HEK293T (cell line): ENCODE measurements at regions not wholly inside any gene's neighbourhood (a gene's known extent, or its start where the extent isn't known, plus 50 kb on each side); places are given as distances from the start of the nearest gene placed in this dataset.

Experiments
- ARNT ChIP-seq: fragments of 450-650 bp; IDR thresholded peaks from 2 replicates; pipeline ENCODE4 v1.6.1; 2017; ENCODE audit warnings: mild to moderate bottlenecking
- BHLHE40 ChIP-seq: fragments of 450-650 bp; IDR thresholded peaks from 2 replicates; pipeline ENCODE4 v1.6.1; 2016; ENCODE audit warnings: mild to moderate bottlenecking, moderate library complexity, borderline replicate concordance
- ELF4 ChIP-seq: fragments of 450-650 bp; IDR thresholded peaks from 2 replicates; pipeline ENCODE4 v1.6.1; 2017; ENCODE audit warnings: antibody characterized with exemption
- FOXA1 ChIP-seq: fragments of 450-650 bp; IDR thresholded peaks from 2 replicates; pipeline ENCODE4 v1.6.1; 2016; ENCODE audit warnings: mild to moderate bottlenecking
- FOXM1 ChIP-seq: fragments of 450-650 bp; IDR thresholded peaks from 2 replicates; pipeline ENCODE4 v1.6.1; 2017; ENCODE audit warnings: mild to moderate bottlenecking, borderline replicate concordance
- L3MBTL2 ChIP-seq: fragments of 450-650 bp; conservative IDR thresholded peaks from 2 replicates; pipeline ENCODE4 v1.6.1; 2016; ENCODE audit warnings: mild to moderate bottlenecking
- NFRKB ChIP-seq: fragments of 450-650 bp; IDR thresholded peaks from 2 replicates; pipeline ENCODE4 v1.6.1; 2016; ENCODE audit warnings: mild to moderate bottlenecking, moderate library complexity
- SP1 ChIP-seq: fragments of 450-650 bp; IDR thresholded peaks from 2 replicates; pipeline ENCODE4 v1.6.1; 2017
- SUZ12 ChIP-seq: fragments of 450-650 bp; IDR thresholded peaks from 2 replicates; pipeline ENCODE4 v1.6.1; 2016; ENCODE audit warnings: mild to moderate bottlenecking
- ZNF384 ChIP-seq: fragments of 450-650 bp; IDR thresholded peaks from 2 replicates; pipeline ENCODE4 v1.6.1; 2016

- TF ChIP-seq L3MBTL2 (no peak), ZNF384 (no peak), NFRKB (no peak), BHLHE40 (no peak), ELF4 (no peak), ARNT (no peak), SP1 (no peak), FOXM1 (no peak), SUZ12 (no peak), FOXA1 (no peak)
These were observed 379.8 kb downstream of the TRIM36 start for GRCh38 chr5:114789773-114790402.
